H54 (cell line): ENCODE measurements at regions not wholly inside any gene's neighbourhood (a gene's known extent, or its start where the extent isn't known, plus 50 kb on each side); places are given as distances from the start of the nearest gene placed in this dataset.

Source experiments
- DNase-seq: peaks from one replicate; pipeline ENCODE4 v3.0.0; 2011; ENCODE audit warnings: low spot score, mixed read lengths; ENCODE audit not compliant: insufficient read length
- FAIRE-seq: peaks from 3 replicates; lab custom pipeline; 2011; peaks lifted over from hg19 to GRCh38; lab: Jason Lieb, UNC
- POLR2A ChIP-seq: IDR thresholded peaks from 2 replicates; pipeline ENCODE4 v1.6.1; 2011; ENCODE audit warnings: low read depth, mild to moderate bottlenecking, low read length

GRCh38 chr2:172336681-172337080 lies 90.7 kb upstream of the ITGA6 start:
- TF ChIP-seq POLR2A, result no peak
- FAIRE-seq, result no peak

GRCh38 chr2:172339371-172340010 lies 87.9 kb upstream of the ITGA6 start:
- no peak for TF ChIP-seq POLR2A
- no peak for DNase-seq
- peak; percentile 55 for FAIRE-seq

More at GRCh38 chr2:172336681-172337080, 90.7 kb upstream of the ITGA6 start:
- no peak for DNase-seq

GRCh38 chr2:172340394-172340793 lies 87.0 kb upstream of the ITGA6 start:
- no peak for TF ChIP-seq POLR2A
- FAIRE-seq (no peak), DNase-seq (no peak)

GRCh38 chr2:172342078-172342477 lies 85.3 kb upstream of the ITGA6 start:
- no peak for FAIRE-seq
- no peak for DNase-seq
- no peak for TF ChIP-seq POLR2A

GRCh38 chr2:172342611-172343010 lies 84.8 kb upstream of the ITGA6 start:
- TF ChIP-seq POLR2A, result no peak
- FAIRE-seq, result no peak
- DNase-seq, result no peak

- FAIRE-seq (no peak), DNase-seq (no peak)
- TF ChIP-seq POLR2A, result no peak
These were observed 83.2 kb upstream of the ITGA6 start for GRCh38 chr2:172344159-172344558.

- FAIRE-seq (no peak), DNase-seq (no peak)
- no peak for TF ChIP-seq POLR2A
These were observed 81.3 kb upstream of the ITGA6 start for GRCh38 chr2:172345956-172346555.

GRCh38 chr2:172348555-172349288 lies 78.7 kb upstream of the ITGA6 start:
- FAIRE-seq, result no peak
- no peak for DNase-seq
- TF ChIP-seq POLR2A, result no peak

- FAIRE-seq (no peak), DNase-seq (no peak)
- TF ChIP-seq POLR2A, result no peak
These were observed 76.4 kb upstream of the ITGA6 start for GRCh38 chr2:172350839-172351479.

GRCh38 chr2:172351586-172351985 lies 75.8 kb upstream of the ITGA6 start:
- TF ChIP-seq POLR2A, result no peak
- DNase-seq (no peak), FAIRE-seq (no peak)

GRCh38 chr2:172354347-172354746 lies 73.0 kb upstream of the ITGA6 start:
- DNase-seq (no peak), FAIRE-seq (no peak)
- TF ChIP-seq POLR2A, result no peak

- TF ChIP-seq POLR2A, result no peak
- no peak for DNase-seq
- no peak for FAIRE-seq
These were observed 69.9 kb upstream of the ITGA6 start for GRCh38 chr2:172357442-172357841.

- no peak for DNase-seq
- TF ChIP-seq POLR2A, result no peak
- no peak for FAIRE-seq
These were observed 68.5 kb upstream of the ITGA6 start for GRCh38 chr2:172358691-172359556.

GRCh38 chr2:172361360-172361759 lies 66.0 kb upstream of the ITGA6 start:
- TF ChIP-seq POLR2A, result no peak
- DNase-seq (no peak), FAIRE-seq (no peak)
